HG02610 (cell line): ENCODE measurements at regions not wholly inside any gene's neighbourhood (a gene's known extent, or its start where the extent isn't known, plus 50 kb on each side); places are given as distances from the start of the nearest gene placed in this dataset.
"Not testable (repeated sequence)": the region's sequence is repeated elsewhere in the genome, so short reads cannot be mapped to it uniquely, and the experiment has no call there.

Source experiments
- ATAC-seq: cut with Tn5 transposase; IDR thresholded peaks from one replicate; pipeline ENCODE4 v1.9.1; 2021; ENCODE audit warnings: mild to moderate bottlenecking, moderate library complexity; ENCODE audit not compliant: unreplicated experiment

GRCh38 chr3:112765531-112765930 lies 81.1 kb downstream of the CD200R1L start:
- no peak for ATAC-seq

- ATAC-seq = no peak
Measured at GRCh38 chr3:112763258-112763657, 83.4 kb downstream of the CD200R1L start.

- no peak for ATAC-seq
Measured at GRCh38 chr3:112761062-112761638, 85.5 kb downstream of the CD200R1L start.

- ATAC-seq = no peak
Measured at GRCh38 chr3:112759681-112760080, 87.0 kb downstream of the CD200R1L start.

- no peak for ATAC-seq
Measured at GRCh38 chr3:112759210-112759609, 87.5 kb downstream of the CD200R1L start.

GRCh38 chr3:112757197-112757596 lies 89.5 kb downstream of the CD200R1L start:
- no peak for ATAC-seq

GRCh38 chr3:112755845-112756613 lies 90.6 kb downstream of the CD200R1L start:
- ATAC-seq = no peak

- ATAC-seq = not testable (repeated sequence)
Measured at GRCh38 chr3:112755046-112755445, 91.6 kb downstream of the CD200R1L start.

GRCh38 chr3:112751564-112752512 lies 94.8 kb downstream of the CD200R1L start:
- no peak for ATAC-seq

GRCh38 chr3:112751061-112751460 lies 95.6 kb downstream of the CD200R1L start:
- ATAC-seq = no peak

- ATAC-seq = no peak
Measured at GRCh38 chr3:112747624-112748023, 99.0 kb downstream of the CD200R1L start.

GRCh38 chr3:112746675-112747280 lies 99.9 kb downstream of the CD200R1L start:
- ATAC-seq = no peak

GRCh38 chr3:112745567-112746248 lies 101.0 kb downstream of the CD200R1L start:
- ATAC-seq = peak; percentile 72

- ATAC-seq = peak; percentile 30
Measured at GRCh38 chr3:112744825-112745566, 101.7 kb downstream of the CD200R1L start.

GRCh38 chr3:112744106-112744505 lies 102.6 kb downstream of the CD200R1L start:
- no peak for ATAC-seq

GRCh38 chr3:112742934-112743333 lies 102.0 kb upstream of the CCDC80 start:
- no peak for ATAC-seq

- no peak for ATAC-seq
Measured at GRCh38 chr3:112741983-112742382, 101.0 kb upstream of the CCDC80 start.

- no peak for ATAC-seq
Measured at GRCh38 chr3:112740835-112741234, 99.9 kb upstream of the CCDC80 start.

- no peak for ATAC-seq
Measured at GRCh38 chr3:112739252-112739965, 98.5 kb upstream of the CCDC80 start.
